A673 (cell line): ENCODE measurements at regions not wholly inside any gene's neighbourhood (a gene's known extent, or its start where the extent isn't known, plus 50 kb on each side); places are given as distances from the start of the nearest gene placed in this dataset.

ENCODE experiments used
- BruUV-seq: library from RNA; stranded (reverse); fragments of 400-500 nt; replicated peaks from 2 replicates; lab custom pipeline; 2021; lab: Mats Ljungman, UMichigan
- CTCF ChIA-PET: fragments of 300-600 bp; sonication (Branson Sonifier 250); formaldehyde crosslinking; loops from one replicate; lab custom pipeline; 2022; ENCODE audit warnings: antibody characterized with exemption; lab: Charles Lee
- POLR2A ChIA-PET: fragments of 300-600 bp; sonication (Branson Sonifier 250); formaldehyde crosslinking; loops from one replicate; lab custom pipeline; 2022; ENCODE audit warnings: antibody characterized with exemption; ENCODE audit not compliant: low non-redundant PET; lab: Charles Lee
- DNase-seq: peaks from one replicate; pipeline ENCODE4 v3.0.0-alpha.2; 2015; ENCODE audit warnings: low spot score
- H3K27ac ChIP-seq: fragments of 200-600 bp; sonication (generic); 2 replicates; pipeline ENCODE4 v1.5.1; 2016; ENCODE audit warnings: mixed run types, low read depth, mild to moderate bottlenecking, mixed read lengths, antibody characterized with exemption, low read length; ENCODE audit not compliant: poor library complexity, severe bottlenecking
- H3K27me3 ChIP-seq: fragments of 200-600 bp; sonication (generic); replicated peaks from 2 replicates; pipeline ENCODE4 v1.6.1; 2017; ENCODE audit warnings: mixed run types, low read depth, mild to moderate bottlenecking, mixed read lengths, antibody characterized with exemption, low read length; ENCODE audit not compliant: insufficient read depth, poor library complexity
- H3K36me3 ChIP-seq: fragments of 200-600 bp; sonication (generic); 2 replicates; pipeline ENCODE4 v1.6.1; 2016; ENCODE audit warnings: mixed run types, mild to moderate bottlenecking, mixed read lengths, antibody characterized with exemption, low read length; ENCODE audit not compliant: insufficient read depth, poor library complexity, severe bottlenecking
- H3K4me1 ChIP-seq: fragments of 200-600 bp; sonication (generic); 2 replicates; pipeline ENCODE4 v1.6.1; 2017; ENCODE audit warnings: mixed run types, mild to moderate bottlenecking, mixed read lengths, antibody characterized with exemption, low read length; ENCODE audit not compliant: insufficient read depth, poor library complexity, severe bottlenecking
- H3K4me3 ChIP-seq: fragments of 200-600 bp; sonication (generic); 2 replicates; pipeline ENCODE4 v1.5.1; 2016; ENCODE audit warnings: low read depth, mixed run types, mild to moderate bottlenecking, mixed read lengths, low read length; ENCODE audit not compliant: poor library complexity, severe bottlenecking
- H3K9me3 ChIP-seq: fragments of 200-600 bp; sonication (generic); 2 replicates; pipeline ENCODE4 v1.6.1; 2016; ENCODE audit warnings: mixed run types, low read depth, mild to moderate bottlenecking, mixed read lengths, antibody characterized with exemption, low read length; ENCODE audit not compliant: poor library complexity, severe bottlenecking
- EZH2 ChIP-seq: fragments of 200-600 bp; sonication (generic); IDR thresholded peaks from 2 replicates; pipeline ENCODE4 v1.6.1; 2017; ENCODE audit warnings: borderline replicate concordance, low read depth, mild to moderate bottlenecking, mixed read lengths, antibody characterized with exemption, low read length; ENCODE audit not compliant: poor library complexity, severe bottlenecking
- intact Hi-C: fragments of 100-400 bp; cut with micrococcal nuclease; formaldehyde crosslinking; loops from one replicate; pipeline ENCODE4 v1.10.0; 2022; ENCODE audit not compliant: unreplicated experiment
- TF ChIP-seq, protein P1 (sequence below): fragments of 300-800, 200-600 bp; sonication (generic); conservative IDR thresholded peaks from 2 replicates; pipeline ENCODE4 v1.5.1; 2017; ENCODE audit warnings: low read depth, mild to moderate bottlenecking, antibody characterized with exemption, low read length, moderate library complexity, mixed read lengths

DNA sequence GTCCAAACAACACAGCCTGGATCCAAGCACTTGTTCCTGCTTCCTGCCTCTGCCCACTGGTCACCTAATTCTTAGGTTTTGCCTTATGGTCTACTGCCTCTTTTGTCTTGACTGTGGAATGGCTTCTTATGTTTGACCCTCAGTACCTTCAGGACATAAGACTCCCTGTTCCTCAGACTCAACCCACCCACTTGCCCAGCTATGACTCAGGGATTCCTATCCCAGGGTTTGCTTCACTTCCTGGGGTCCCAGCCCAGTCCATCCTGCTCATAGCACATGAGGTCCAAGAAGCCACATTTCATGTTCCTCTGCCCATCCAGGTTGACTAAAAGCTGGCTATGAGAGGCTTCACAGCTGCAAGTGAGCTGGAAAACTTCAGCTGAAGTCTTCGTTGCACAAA, 320.9 kb upstream of the CDH5 start:
- ChIA-PET POLR2A (no interaction called here), CTCF (no interaction called here)
- H3K27ac ChIP-seq, result no peak overlapping the region
- no peaks in the 10 kb centered on the region for H3K9me3 ChIP-seq
- intact Hi-C loops, result no loop called here
- no peak overlapping the region for H3K4me3 ChIP-seq
- TF ChIP-seq, protein P1, sequence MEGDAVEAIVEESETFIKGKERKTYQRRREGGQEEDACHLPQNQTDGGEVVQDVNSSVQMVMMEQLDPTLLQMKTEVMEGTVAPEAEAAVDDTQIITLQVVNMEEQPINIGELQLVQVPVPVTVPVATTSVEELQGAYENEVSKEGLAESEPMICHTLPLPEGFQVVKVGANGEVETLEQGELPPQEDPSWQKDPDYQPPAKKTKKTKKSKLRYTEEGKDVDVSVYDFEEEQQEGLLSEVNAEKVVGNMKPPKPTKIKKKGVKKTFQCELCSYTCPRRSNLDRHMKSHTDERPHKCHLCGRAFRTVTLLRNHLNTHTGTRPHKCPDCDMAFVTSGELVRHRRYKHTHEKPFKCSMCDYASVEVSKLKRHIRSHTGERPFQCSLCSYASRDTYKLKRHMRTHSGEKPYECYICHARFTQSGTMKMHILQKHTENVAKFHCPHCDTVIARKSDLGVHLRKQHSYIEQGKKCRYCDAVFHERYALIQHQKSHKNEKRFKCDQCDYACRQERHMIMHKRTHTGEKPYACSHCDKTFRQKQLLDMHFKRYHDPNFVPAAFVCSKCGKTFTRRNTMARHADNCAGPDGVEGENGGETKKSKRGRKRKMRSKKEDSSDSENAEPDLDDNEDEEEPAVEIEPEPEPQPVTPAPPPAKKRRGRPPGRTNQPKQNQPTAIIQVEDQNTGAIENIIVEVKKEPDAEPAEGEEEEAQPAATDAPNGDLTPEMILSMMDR, result no peak
- no peak for TF ChIP-seq EZH2
- BruUV-seq, result no TSS peak
- no peaks in the 10 kb centered on the region for H3K36me3 ChIP-seq
- no peaks in the 10 kb centered on the region for H3K4me1 ChIP-seq
- no peak for DNase-seq
- H3K27me3 ChIP-seq, result no peaks in the 10 kb centered on the region

DNA sequence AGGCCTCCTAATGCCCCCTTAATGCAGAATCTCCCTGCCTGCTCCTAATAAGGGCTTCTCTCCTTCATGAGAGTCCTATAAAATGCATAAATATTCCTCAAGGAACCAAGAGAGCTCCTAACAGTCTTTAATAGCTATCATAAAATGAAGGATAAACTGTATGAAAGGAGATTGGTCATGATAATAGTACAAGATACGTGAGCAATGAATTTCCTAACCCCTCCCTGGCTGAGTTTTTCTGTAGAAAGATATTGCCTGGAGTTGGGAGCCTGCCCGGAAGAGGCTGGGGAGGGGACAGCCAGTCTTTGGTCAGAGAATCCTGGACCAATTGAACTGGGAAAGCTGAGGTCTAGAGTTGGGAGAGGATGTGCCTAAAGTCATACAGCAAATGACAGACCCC, 321.9 kb upstream of the CDH5 start:
- H3K9me3 ChIP-seq, result no peaks in the 10 kb centered on the region
- no peaks in the 10 kb centered on the region for H3K27me3 ChIP-seq
- H3K4me3 ChIP-seq, result no peak overlapping the region
- intact Hi-C loops, result no loop called here
- no peaks in the 10 kb centered on the region for H3K36me3 ChIP-seq
- CTCF ChIA-PET, result no interaction called here
- no peak for DNase-seq
- no peak overlapping the region for H3K27ac ChIP-seq
- TF ChIP-seq, protein P1, result no peak
- TF ChIP-seq EZH2, result no peak
- POLR2A ChIA-PET, result no interaction called here
- no peaks in the 10 kb centered on the region for H3K4me1 ChIP-seq
- no TSS peak for BruUV-seq

DNA sequence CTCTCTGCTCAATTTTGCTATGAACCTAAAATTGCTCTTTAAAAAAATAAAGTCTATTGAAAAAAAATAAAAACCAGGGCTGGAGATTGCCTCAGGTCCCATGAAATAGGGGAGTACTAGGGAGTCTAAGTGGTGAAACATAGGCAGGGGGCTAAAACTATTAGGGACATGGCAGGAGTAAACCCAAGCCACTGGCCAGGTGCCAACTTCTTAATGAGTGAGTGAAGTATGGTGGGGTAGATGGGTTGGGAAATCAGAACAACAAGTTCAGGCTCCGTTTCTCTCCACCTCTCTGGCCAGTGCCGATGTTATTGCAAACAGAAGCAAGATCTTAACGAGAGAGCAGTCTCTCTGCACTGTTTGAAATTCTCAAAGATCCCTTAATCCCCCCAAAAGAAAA, 322.4 kb upstream of the CDH5 start:
- DNase-seq, result no peak
- Histone ChIP-seq H3K36me3 (no peaks in the 10 kb centered on the region), H3K4me1 (no peaks in the 10 kb centered on the region), H3K4me3 (no peak overlapping the region), H3K9me3 (no peaks in the 10 kb centered on the region), H3K27me3 (no peaks in the 10 kb centered on the region), H3K27ac (no peak overlapping the region)
- TF ChIP-seq, protein P1, result no peak
- no peak for TF ChIP-seq EZH2
- ChIA-PET CTCF (no interaction called here), POLR2A (no interaction called here)
- no TSS peak for BruUV-seq
- intact Hi-C loops, result no loop called here
